Fibroblast of pulmonary artery (primary cell): ENCODE measurements at regions not wholly inside any gene's neighbourhood (a gene's known extent, or its start where the extent isn't known, plus 50 kb on each side); places are given as distances from the start of the nearest gene placed in this dataset.

ENCODE experiments used
- DNase-seq: peaks from one replicate; pipeline ENCODE4 v3.0.0-alpha.2; 2010; ENCODE audit warnings: low read depth
- H3K4me3 ChIP-seq: replicated peaks from 2 replicates; pipeline ENCODE4 v1.5.1; 2011; ENCODE audit warnings: low read depth, mild to moderate bottlenecking, control low read depth, low read length, moderate library complexity
- TF ChIP-seq, protein P1 (sequence below): IDR thresholded peaks from 2 replicates; pipeline ENCODE4 v1.5.1; 2011; ENCODE audit warnings: mild to moderate bottlenecking, control low read depth, low read length, inconsistent platforms; ENCODE audit errors: missing control alignments

DNA sequence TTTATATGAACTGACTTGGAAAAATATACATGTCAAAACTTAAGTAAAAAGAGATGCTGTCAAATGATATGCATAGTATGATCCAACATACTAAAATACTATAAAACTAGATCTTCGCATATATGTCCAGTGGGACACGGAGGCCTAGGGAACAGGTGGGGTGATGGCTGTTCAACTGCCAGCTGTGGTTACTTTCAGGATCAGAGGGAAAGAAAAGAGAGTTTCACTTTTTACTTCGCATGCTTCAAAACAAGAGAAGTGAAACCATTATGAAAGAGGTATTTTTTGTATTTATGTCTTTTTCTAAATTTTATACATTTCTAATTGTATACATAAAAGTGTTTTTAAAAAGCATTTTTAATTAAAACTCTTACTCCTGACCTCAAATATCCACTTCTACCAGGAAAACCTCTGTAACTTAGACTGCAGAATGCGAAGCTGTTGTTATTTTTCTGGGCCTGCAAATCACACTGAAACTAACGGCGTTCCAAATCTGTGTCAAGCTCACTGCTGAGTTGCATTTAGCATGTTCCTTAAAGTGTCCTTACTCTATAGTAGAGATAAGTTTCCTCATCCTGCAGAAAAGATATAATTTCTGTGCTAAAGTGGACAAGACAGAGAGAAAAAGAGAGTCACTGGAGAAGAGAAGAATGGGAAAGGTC is 97.8 kb upstream of the SLC35G4 start:
- DNase-seq: no peak
- TF ChIP-seq, protein P1, sequence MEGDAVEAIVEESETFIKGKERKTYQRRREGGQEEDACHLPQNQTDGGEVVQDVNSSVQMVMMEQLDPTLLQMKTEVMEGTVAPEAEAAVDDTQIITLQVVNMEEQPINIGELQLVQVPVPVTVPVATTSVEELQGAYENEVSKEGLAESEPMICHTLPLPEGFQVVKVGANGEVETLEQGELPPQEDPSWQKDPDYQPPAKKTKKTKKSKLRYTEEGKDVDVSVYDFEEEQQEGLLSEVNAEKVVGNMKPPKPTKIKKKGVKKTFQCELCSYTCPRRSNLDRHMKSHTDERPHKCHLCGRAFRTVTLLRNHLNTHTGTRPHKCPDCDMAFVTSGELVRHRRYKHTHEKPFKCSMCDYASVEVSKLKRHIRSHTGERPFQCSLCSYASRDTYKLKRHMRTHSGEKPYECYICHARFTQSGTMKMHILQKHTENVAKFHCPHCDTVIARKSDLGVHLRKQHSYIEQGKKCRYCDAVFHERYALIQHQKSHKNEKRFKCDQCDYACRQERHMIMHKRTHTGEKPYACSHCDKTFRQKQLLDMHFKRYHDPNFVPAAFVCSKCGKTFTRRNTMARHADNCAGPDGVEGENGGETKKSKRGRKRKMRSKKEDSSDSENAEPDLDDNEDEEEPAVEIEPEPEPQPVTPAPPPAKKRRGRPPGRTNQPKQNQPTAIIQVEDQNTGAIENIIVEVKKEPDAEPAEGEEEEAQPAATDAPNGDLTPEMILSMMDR: no peak
- H3K4me3 ChIP-seq: no peak overlapping the region

DNA sequence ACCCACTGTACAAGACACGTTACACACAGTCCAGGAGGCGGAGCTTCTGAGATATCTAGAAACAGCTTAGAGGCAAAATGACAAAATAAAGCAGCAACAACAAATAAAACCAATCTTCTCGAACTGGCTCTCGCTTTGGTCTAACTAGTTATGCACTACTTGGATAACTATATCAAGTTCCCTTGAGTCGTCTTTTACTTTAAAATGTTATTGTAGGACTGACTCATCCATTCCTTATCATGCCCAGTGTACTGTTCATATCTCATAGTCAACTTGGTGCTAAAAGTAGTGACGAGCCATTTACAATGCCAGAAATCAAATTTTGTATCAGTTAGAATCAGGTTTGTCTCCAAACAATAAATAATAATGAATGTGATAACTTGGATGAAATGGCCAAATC is 102.5 kb upstream of the SLC35G4 start:
- DNase-seq: no peak
- TF ChIP-seq, protein P1: no peak
- no peak overlapping the region for H3K4me3 ChIP-seq

DNA sequence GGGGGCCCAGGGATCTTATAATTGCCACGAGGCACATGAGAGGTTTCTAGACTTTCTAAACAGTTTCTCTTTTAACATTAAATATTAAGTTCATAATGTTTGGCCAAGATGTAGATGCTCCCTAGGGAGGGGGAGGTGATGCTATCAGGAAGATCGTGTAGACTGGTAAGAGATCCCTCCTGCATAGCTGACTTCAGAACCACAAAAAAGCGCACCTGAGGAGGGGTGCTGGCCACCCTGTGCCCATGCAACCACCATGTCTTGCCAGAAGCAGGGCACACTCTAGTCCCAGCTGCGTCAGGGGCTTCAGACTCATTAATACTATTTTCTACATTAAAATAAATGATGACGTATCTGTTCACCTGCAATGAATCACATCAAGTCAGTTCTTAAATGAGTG is 103.4 kb upstream of the SLC35G4 start:
- TF ChIP-seq, protein P1: no peak
- no peak overlapping the region for H3K4me3 ChIP-seq
- DNase-seq: no peak

DNA sequence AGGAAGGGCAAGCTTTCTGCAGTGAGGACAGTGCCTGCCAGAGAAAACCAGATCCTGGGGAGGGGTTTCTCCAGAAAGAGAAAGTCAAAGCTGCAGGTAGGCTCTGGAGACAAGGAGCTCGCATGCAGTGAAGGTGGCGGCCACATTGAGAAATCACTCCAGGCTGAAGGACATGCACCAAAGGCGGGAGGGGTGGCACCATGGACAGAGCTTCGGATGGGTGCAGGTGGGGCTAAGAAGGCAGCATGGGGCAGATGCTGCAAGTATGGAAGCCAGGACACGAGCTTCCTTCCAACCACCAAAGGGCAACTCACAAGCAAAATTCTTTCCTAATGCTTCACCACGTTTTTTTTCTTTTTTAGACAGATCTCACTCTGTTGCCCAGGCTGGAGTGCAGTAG is 104.4 kb upstream of the SLC35G4 start:
- DNase-seq: no peak
- TF ChIP-seq, protein P1: no peak
- H3K4me3 ChIP-seq: no peak overlapping the region

DNA sequence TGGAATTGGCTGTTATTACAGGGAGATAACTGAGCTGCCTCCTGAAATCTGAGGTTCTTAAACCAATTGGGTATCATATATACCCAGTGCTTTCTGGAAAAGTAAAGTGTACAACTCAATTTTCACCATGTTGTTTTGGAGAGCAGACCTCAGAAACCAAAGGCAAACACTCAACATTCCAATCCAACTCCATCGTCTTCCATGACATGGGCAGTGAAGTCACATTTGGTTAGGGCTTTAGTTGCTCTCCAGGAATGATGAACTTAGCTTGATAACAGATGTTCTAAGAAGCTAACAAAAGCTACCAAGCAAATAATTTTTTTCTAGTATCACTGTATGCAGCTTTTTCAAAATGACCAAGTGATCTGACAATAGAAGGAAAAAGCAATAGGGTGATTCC is 107.0 kb upstream of the SLC35G4 start:
- no peak overlapping the region for H3K4me3 ChIP-seq
- DNase-seq: no peak
- TF ChIP-seq, protein P1: no peak

DNA sequence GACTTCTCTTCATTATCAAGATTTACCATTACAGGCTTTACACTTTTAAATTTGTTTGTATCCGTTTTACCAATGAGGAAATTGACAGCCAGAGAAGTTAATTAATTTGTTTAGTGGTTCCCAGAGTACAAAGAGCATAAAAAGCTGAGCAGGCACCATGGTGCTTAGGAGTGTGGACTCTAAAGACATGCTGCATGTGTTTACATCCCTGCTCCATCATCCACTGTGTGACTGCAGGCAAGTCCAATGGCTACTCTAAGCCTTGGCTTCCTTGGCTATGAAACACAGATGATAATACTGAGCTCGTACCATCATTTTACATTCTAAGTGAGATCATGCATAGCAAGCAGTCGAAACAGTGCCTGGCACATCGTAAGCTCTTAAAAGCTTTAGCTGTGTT is 108.0 kb upstream of the SLC35G4 start:
- TF ChIP-seq, protein P1: no peak
- DNase-seq: no peak
- no peak overlapping the region for H3K4me3 ChIP-seq
